Upper lobe of right lung (tissue), 1 donor: ENCODE measurements at regions not wholly inside any gene's neighbourhood (a gene's known extent, or its start where the extent isn't known, plus 50 kb on each side); places are given as distances from the start of the nearest gene placed in this dataset.
"Not testable (repeated sequence)": the region's sequence is repeated elsewhere in the genome, so short reads cannot be mapped to it uniquely, and the experiment has no call there.

Source experiments
- ATAC-seq: fragments of 200-7000 bp; cut with Tn5 transposase; one replicate; pipeline ENCODE4 v1.9.1; 2020; ENCODE audit warnings: mild to moderate bottlenecking, moderate library complexity
- DNase-seq: peaks from one replicate; pipeline ENCODE4 v3.0.0-alpha.2; 2020
- H3K27ac ChIP-seq: fragments of 200-600 bp; one replicate; pipeline ENCODE4 v1.8.0; 2022
- H3K27me3 ChIP-seq: fragments of 200-600 bp; one replicate; pipeline ENCODE4 v1.8.0; 2022; ENCODE audit warnings: mild to moderate bottlenecking
- H3K36me3 ChIP-seq: fragments of 200-600 bp; one replicate; pipeline ENCODE4 v1.8.0; 2022
- H3K4me1 ChIP-seq: fragments of 200-600 bp; one replicate; pipeline ENCODE4 v1.8.0; 2022
- H3K4me3 ChIP-seq: fragments of 200-600 bp; one replicate; pipeline ENCODE4 v1.8.0; 2022; ENCODE audit warnings: mild to moderate bottlenecking
- H3K9me3 ChIP-seq: fragments of 200-600 bp; one replicate; pipeline ENCODE4 v1.8.0; 2022
- CTCF ChIP-seq: fragments of 200-600 bp; IDR thresholded peaks from one replicate; pipeline ENCODE4 v1.8.0; 2022; ENCODE audit warnings: antibody characterized with exemption
- intact Hi-C: fragments of 100-400 bp; cut with DNase I; formaldehyde crosslinking; loops from one replicate; pipeline ENCODE4 v1.11.0; 2022
- donor health status: DM: no; HTN: yes; CAD: no; lungs with severe emphysema.

- no peak for TF ChIP-seq CTCF
- Histone ChIP-seq H3K27me3 (no peaks in the 10 kb centered on the region), H3K36me3 (no peaks in the 10 kb centered on the region), H3K4me1 (no peaks in the 10 kb centered on the region), H3K27ac (no peak overlapping the region), H3K9me3 (no peaks in the 10 kb centered on the region), H3K4me3 (no peak overlapping the region)
- no peak for DNase-seq
- no peak for ATAC-seq
- intact Hi-C loops: no loop called here
Measured at GRCh38 chr2:234865040-234865439, 86.8 kb upstream of the SH3BP4 start.

GRCh38 chr2:234864506-234864905 is 87.3 kb upstream of the SH3BP4 start:
- intact Hi-C loops: no loop called here
- no peak for ATAC-seq
- no peak for TF ChIP-seq CTCF

GRCh38 chr2:234863043-234863934 is 88.5 kb upstream of the SH3BP4 start:
- no peaks in the 10 kb centered on the region for H3K36me3 ChIP-seq
- TF ChIP-seq CTCF: no peak
- H3K27me3 ChIP-seq: no peaks in the 10 kb centered on the region
- H3K4me1 ChIP-seq: no peaks in the 10 kb centered on the region
- no peak overlapping the region for H3K27ac ChIP-seq
- intact Hi-C loops: no loop called here
- H3K4me3 ChIP-seq: no peak overlapping the region
- DNase-seq (no peak), ATAC-seq (peak; percentile 29)
- H3K9me3 ChIP-seq: no peaks in the 10 kb centered on the region

More at GRCh38 chr2:234864506-234864905, 87.3 kb upstream of the SH3BP4 start:
- H3K4me3 ChIP-seq: no peak overlapping the region
- H3K9me3 ChIP-seq: no peaks in the 10 kb centered on the region
- no peaks in the 10 kb centered on the region for H3K4me1 ChIP-seq
- no peaks in the 10 kb centered on the region for H3K27me3 ChIP-seq
- no peak for DNase-seq
- H3K36me3 ChIP-seq: no peaks in the 10 kb centered on the region
- no peak overlapping the region for H3K27ac ChIP-seq

GRCh38 chr2:234861841-234862735 is 89.7 kb upstream of the SH3BP4 start:
- no peaks in the 10 kb centered on the region for H3K36me3 ChIP-seq
- intact Hi-C loops: no loop called here
- TF ChIP-seq CTCF: no peak
- no peak overlapping the region for H3K4me3 ChIP-seq
- H3K27ac ChIP-seq: no peak overlapping the region
- no peaks in the 10 kb centered on the region for H3K4me1 ChIP-seq
- no peaks in the 10 kb centered on the region for H3K27me3 ChIP-seq
- no peak for ATAC-seq
- H3K9me3 ChIP-seq: no peaks in the 10 kb centered on the region
- DNase-seq: no peak

- ATAC-seq, H3K27me3 ChIP-seq, H3K27ac ChIP-seq, H3K36me3 ChIP-seq, H3K4me3 ChIP-seq, H3K4me1 ChIP-seq, DNase-seq, intact Hi-C loops, H3K9me3 ChIP-seq: not testable (repeated sequence)
Measured at GRCh38 chr2:234859330-234859872, 92.4 kb upstream of the SH3BP4 start.
